ENCODE measurements at regions not wholly inside any gene's neighbourhood (a gene's known extent, or its start where the extent isn't known, plus 50 kb on each side); places are given as distances from the start of the nearest gene placed in this dataset.

- Histone ChIP-seq H3K4me3 (no peak overlapping the region), H3K4me1 (no peaks in the 10 kb centered on the region), H3K27me3 (no peaks in the 10 kb centered on the region), H3K27ac (no peak overlapping the region), H3K36me3 (no peaks in the 10 kb centered on the region), H3K9me3 (no peaks in the 10 kb centered on the region)
- 85 to 95% (median 90%) methylated on average over 4 of the region's 4 CpGs for WGBS, 4 donors
- TF ChIP-seq POLR2A (IDR thresholded peaks at IDR 0.05) (no peak), CTCF (IDR thresholded peaks at IDR 0.05) (no peak)
- no peak for ATAC-seq
- intact Hi-C loops (cut with DNase I) = no loop called here
- DNase-seq = no peak
Observed at GRCh38 chr7:46661431-46661830, 740.4 kb upstream of the IGFBP3 start.

GRCh38 chr7:46660402-46660980 lies 739.4 kb upstream of the IGFBP3 start:
- TF ChIP-seq CTCF (IDR thresholded peaks at IDR 0.05) = no peak
- TF ChIP-seq POLR2A (IDR thresholded peaks at IDR 0.05) = no peak
- intact Hi-C loops (cut with DNase I) = no loop called here
- Histone ChIP-seq H3K4me3 (no peak overlapping the region), H3K9me3 (no peaks in the 10 kb centered on the region), H3K4me1 (no peaks in the 10 kb centered on the region), H3K27me3 (no peaks in the 10 kb centered on the region), H3K27ac (no peak overlapping the region), H3K36me3 (no peaks in the 10 kb centered on the region)
- DNase-seq = no peak
- WGBS, 4 donors = 90 to 96% (median 96%) methylated on average over 2 of the region's 2 CpGs
- ATAC-seq = no peak

GRCh38 chr7:46658281-46658680 lies 737.2 kb upstream of the IGFBP3 start:
- TF ChIP-seq POLR2A (IDR thresholded peaks at IDR 0.05) = no peak
- TF ChIP-seq CTCF (IDR thresholded peaks at IDR 0.05) = no peak
- H3K4me3 ChIP-seq = no peak overlapping the region
- WGBS, 4 donors = 82 to 97% (median 95%) methylated on average over 1 of the region's 1 CpG

GRCh38 chr7:46654546-46655443 lies 733.7 kb upstream of the IGFBP3 start:
- ATAC-seq = no peak
- Histone ChIP-seq H3K27ac (no peak overlapping the region), H3K9me3 (no peaks in the 10 kb centered on the region), H3K4me3 (no peak overlapping the region), H3K36me3 (no peaks in the 10 kb centered on the region), H3K4me1 (no peaks in the 10 kb centered on the region), H3K27me3 (no peaks in the 10 kb centered on the region)
- TF ChIP-seq POLR2A (IDR thresholded peaks at IDR 0.05) (no peak), CTCF (IDR thresholded peaks at IDR 0.05) (no peak)
- no peak for DNase-seq
- intact Hi-C loops (cut with DNase I) = no loop called here
- WGBS, 4 donors = 87 to 92% (median 89%) methylated on average over 1 of the region's 1 CpG

More at GRCh38 chr7:46658281-46658680, 737.2 kb upstream of the IGFBP3 start:
- no peaks in the 10 kb centered on the region for H3K9me3 ChIP-seq
- no peak overlapping the region for H3K27ac ChIP-seq
- intact Hi-C loops (cut with DNase I) = no loop called here
- no peaks in the 10 kb centered on the region for H3K27me3 ChIP-seq
- no peaks in the 10 kb centered on the region for H3K36me3 ChIP-seq
- DNase-seq (no peak), ATAC-seq (no peak)
- no peaks in the 10 kb centered on the region for H3K4me1 ChIP-seq

All from heart left ventricle (tissue), 16 donors.